ENCODE measurements at regions not wholly inside any gene's neighbourhood (a gene's known extent, or its start where the extent isn't known, plus 50 kb on each side); places are given as distances from the start of the nearest gene placed in this dataset.

DNA sequence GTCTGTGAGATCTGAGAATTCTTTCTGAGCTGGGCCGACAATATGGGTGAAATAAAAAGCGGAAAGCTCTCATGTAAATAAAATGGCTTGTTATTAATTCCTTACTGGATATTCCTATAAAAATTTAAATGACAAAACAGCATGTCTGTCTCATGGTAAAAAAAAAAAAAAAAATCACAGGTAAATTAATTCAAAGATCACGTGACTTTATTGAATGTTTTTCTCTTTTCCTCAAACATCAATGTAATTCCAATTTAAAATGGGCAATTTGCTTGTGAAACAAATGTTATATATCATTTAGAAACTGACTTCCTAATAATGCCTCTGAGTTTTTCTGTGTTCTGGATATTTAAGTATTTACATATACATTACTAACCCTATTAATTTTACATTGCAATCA, 280.3 kb downstream of the NR2F2 start:
- Histone ChIP-seq H3K36me3 (replicated peaks) (no peaks in the 10 kb centered on the region), H3K27me3 (replicated peaks) (no peaks in the 10 kb centered on the region), H3K4me3 (ENCODE audit: low read depth, low read length) (no peak overlapping the region), H3K27ac (no peak overlapping the region)
- TF ChIP-seq, protein P1, sequence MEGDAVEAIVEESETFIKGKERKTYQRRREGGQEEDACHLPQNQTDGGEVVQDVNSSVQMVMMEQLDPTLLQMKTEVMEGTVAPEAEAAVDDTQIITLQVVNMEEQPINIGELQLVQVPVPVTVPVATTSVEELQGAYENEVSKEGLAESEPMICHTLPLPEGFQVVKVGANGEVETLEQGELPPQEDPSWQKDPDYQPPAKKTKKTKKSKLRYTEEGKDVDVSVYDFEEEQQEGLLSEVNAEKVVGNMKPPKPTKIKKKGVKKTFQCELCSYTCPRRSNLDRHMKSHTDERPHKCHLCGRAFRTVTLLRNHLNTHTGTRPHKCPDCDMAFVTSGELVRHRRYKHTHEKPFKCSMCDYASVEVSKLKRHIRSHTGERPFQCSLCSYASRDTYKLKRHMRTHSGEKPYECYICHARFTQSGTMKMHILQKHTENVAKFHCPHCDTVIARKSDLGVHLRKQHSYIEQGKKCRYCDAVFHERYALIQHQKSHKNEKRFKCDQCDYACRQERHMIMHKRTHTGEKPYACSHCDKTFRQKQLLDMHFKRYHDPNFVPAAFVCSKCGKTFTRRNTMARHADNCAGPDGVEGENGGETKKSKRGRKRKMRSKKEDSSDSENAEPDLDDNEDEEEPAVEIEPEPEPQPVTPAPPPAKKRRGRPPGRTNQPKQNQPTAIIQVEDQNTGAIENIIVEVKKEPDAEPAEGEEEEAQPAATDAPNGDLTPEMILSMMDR (IDR thresholded peaks at IDR 0.05; ENCODE audit: low read depth, low read length, missing control alignments): no peak
- in situ Hi-C loops (cut with HindIII; ENCODE audit: low pct_ligation_motif_present, low sequenced_read_pairs): no loop called here
- no peak for DNase-seq

DNA sequence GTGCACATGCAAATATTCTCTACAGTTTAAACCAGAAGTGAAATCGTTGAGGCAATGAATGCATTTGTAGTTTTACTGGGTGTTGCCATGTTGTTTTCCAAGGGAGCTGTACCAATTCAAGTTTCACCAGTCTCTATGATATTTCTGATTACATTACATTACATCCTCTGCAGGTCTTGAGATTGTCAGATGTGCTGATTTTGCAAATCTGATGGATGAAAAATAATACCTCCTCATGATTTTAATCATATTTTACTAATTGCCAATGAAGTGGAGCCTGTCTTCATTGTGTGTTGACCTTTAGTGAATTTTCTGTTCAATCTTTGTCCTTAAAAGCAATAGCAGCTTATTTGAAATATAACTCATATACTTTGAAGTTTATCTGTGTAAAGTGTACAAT, 282.4 kb downstream of the NR2F2 start:
- TF ChIP-seq, protein P1 (IDR thresholded peaks at IDR 0.05; ENCODE audit: low read depth, low read length, missing control alignments): no peak
- no peak for DNase-seq
- Histone ChIP-seq H3K36me3 (replicated peaks) (no peaks in the 10 kb centered on the region), H3K27me3 (replicated peaks) (no peaks in the 10 kb centered on the region), H3K4me3 (ENCODE audit: low read depth, low read length) (no peak overlapping the region), H3K27ac (no peak overlapping the region)
- in situ Hi-C loops (cut with HindIII; ENCODE audit: low pct_ligation_motif_present, low sequenced_read_pairs): no loop called here

DNA sequence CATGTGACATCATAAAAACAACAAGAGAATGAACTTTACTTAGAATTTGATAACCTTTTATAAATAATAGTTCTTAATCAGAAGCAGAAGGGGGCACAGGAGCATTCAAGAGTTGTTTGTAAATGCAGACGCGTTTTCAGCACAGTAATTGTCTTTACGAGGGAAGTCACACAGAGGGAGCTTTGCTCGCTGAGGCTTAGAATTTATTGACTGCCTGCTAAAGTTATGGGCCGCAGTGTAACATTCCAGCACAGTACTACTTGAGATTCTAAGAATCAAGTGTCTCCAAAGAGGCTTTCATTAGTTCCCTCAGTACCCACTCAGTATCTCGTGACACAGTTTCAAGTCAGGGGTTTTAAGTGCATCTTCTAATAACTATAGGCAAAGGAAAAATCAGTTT, 288.7 kb downstream of the NR2F2 start:
- DNase-seq: no peak
- Histone ChIP-seq H3K4me3 (ENCODE audit: low read depth, low read length) (no peak overlapping the region), H3K27me3 (replicated peaks) (no peaks in the 10 kb centered on the region), H3K27ac (no peak overlapping the region), H3K36me3 (replicated peaks) (no peaks in the 10 kb centered on the region)
- TF ChIP-seq, protein P1 (IDR thresholded peaks at IDR 0.05; ENCODE audit: low read depth, low read length, missing control alignments): no peak
- in situ Hi-C loops (cut with HindIII; ENCODE audit: low pct_ligation_motif_present, low sequenced_read_pairs): no loop called here

DNA sequence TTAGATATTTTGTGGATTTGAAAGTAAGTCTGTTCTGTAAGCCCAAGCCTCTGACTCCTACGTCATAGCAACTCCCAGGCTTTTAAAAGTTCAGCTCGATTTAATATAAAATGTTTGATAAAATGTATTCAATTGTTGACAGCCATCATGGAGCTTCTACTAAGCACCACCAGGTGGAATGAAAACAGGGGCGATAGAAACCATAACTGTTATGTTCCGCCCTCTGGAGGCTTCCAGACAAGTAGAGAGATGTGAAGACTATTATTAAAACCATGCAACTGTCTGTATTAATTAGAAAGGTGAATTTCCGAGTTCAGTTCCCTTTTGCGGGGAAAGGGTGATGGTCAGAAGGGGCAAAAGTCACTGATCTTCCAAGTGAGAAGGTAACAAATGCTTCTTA, 292.2 kb downstream of the NR2F2 start:
- no peak overlapping the region for H3K27ac ChIP-seq
- H3K27me3 ChIP-seq (replicated peaks): no peaks in the 10 kb centered on the region
- in situ Hi-C loops (cut with HindIII; ENCODE audit: low pct_ligation_motif_present, low sequenced_read_pairs): no loop called here
- no peaks in the 10 kb centered on the region for H3K36me3 ChIP-seq (replicated peaks)
- DNase-seq: no peak
- no peak overlapping the region for H3K4me3 ChIP-seq (ENCODE audit: low read depth, low read length)
- TF ChIP-seq, protein P1 (IDR thresholded peaks at IDR 0.05; ENCODE audit: low read depth, low read length, missing control alignments): no peak

GRCh38 chr15:96625256-96625655, 294.8 kb downstream of the NR2F2 start:
- DNase-seq: peak; percentile 25
- no peak overlapping the region for H3K27ac ChIP-seq
- no peaks in the 10 kb centered on the region for H3K27me3 ChIP-seq (replicated peaks)
- TF ChIP-seq, protein P1 (IDR thresholded peaks at IDR 0.05; ENCODE audit: low read depth, low read length, missing control alignments): no peak
- in situ Hi-C loops (cut with HindIII; ENCODE audit: low pct_ligation_motif_present, low sequenced_read_pairs): no loop called here
- no peak overlapping the region for H3K4me3 ChIP-seq (ENCODE audit: low read depth, low read length)
- H3K36me3 ChIP-seq (replicated peaks): no peaks in the 10 kb centered on the region

DNA sequence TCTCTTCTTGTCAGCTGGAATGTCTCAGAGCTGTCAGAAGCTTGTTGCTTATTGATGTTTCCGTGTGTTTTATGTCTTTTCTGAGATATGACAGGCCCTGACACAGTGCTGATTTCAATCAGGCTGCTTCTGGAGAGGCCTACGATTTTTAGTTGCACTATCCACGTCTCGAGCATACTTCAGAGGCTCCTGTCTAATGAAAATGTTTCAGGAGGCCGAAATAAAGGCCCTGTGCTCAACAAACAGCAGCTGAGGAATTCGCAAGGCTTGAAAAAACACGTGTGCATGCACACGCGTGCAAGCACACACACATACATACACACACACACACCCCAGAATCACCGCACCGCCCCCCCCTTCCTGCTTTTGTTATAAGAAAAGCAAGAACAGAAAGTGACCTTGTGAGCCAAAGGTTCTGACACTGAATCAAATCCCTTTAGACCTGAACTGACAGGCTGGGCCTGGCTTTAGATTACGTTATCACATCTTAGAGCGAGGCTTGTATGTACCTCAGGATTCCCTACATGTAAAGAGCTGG, 296.6 kb downstream of the NR2F2 start:
- H3K27ac ChIP-seq: no peak overlapping the region
- H3K36me3 ChIP-seq (replicated peaks): no peaks in the 10 kb centered on the region
- no peak for DNase-seq
- TF ChIP-seq, protein P1 (IDR thresholded peaks at IDR 0.05; ENCODE audit: low read depth, low read length, missing control alignments): no peak
- H3K4me3 ChIP-seq (ENCODE audit: low read depth, low read length): no peak overlapping the region
- in situ Hi-C loops (cut with HindIII; ENCODE audit: low pct_ligation_motif_present, low sequenced_read_pairs): no loop called here
- no peaks in the 10 kb centered on the region for H3K27me3 ChIP-seq (replicated peaks)

All from brain microvascular endothelial cell (primary cell).